Stimulated activated CD4-positive, alpha-beta T cell treated with anti-CD3 and anti-CD28 coated beads, Interleukin-1b, Interleukin-23, amount 100 ng/mL, for 1 hour (primary cell): ENCODE measurements at regions not wholly inside any gene's neighbourhood (a gene's known extent, or its start where the extent isn't known, plus 50 kb on each side); places are given as distances from the start of the nearest gene placed in this dataset.

Experiments used
- DNase-seq, 2 donors: peaks; one replicate each; pipeline ENCODE4 v3.0.0-alpha.2; 2020; ENCODE audit warnings: low read depth in 2 of 2

- DNase-seq = no peak
Observed at GRCh38 chr13:29903543-29903942, 53.1 kb upstream of the UBL3 start.

GRCh38 chr13:29902632-29903305, 52.4 kb upstream of the UBL3 start:
- DNase-seq = no peak

- DNase-seq = peak in 1 of 2 donors; percentile 14
Observed at GRCh38 chr13:29901710-29902631, 51.6 kb upstream of the UBL3 start.
